MM.1S (cell line): ENCODE measurements at regions not wholly inside any gene's neighbourhood (a gene's known extent, or its start where the extent isn't known, plus 50 kb on each side); places are given as distances from the start of the nearest gene placed in this dataset.

Source experiments
- DNase-seq: peaks from one replicate; pipeline ENCODE4 v3.0.0-alpha.2; 2015
- H2AFZ ChIP-seq: fragments of 300-600 bp; sonication (generic); 2 replicates; pipeline ENCODE4 v1.6.0; 2016; ENCODE audit warnings: antibody characterized with exemption, low read length
- H3F3A ChIP-seq: fragments of 300-600 bp; sonication (generic); 2 replicates; pipeline ENCODE4 v1.6.1; 2016; ENCODE audit warnings: mild to moderate bottlenecking, antibody characterized with exemption, low read length, moderate library complexity, mixed read lengths; ENCODE audit not compliant: insufficient read depth
- H3K27ac ChIP-seq: fragments of 300-600 bp; sonication (generic); 2 replicates; pipeline ENCODE4 v1.5.1; 2016; ENCODE audit warnings: mild to moderate bottlenecking, low read length
- H3K27me3 ChIP-seq: fragments of 300-600 bp; sonication (generic); replicated peaks from 2 replicates; pipeline ENCODE4 v1.6.0; 2016; ENCODE audit warnings: low read length; ENCODE audit not compliant: insufficient read depth
- H3K36me3 ChIP-seq: fragments of 300-600 bp; sonication (generic); replicated peaks from 2 replicates; pipeline ENCODE4 v1.6.1; 2016; ENCODE audit warnings: mild to moderate bottlenecking, low read length, mixed read lengths; ENCODE audit not compliant: insufficient read depth
- H3K4me1 ChIP-seq: fragments of 300-600 bp; sonication (generic); 2 replicates; pipeline ENCODE4 v1.6.1; 2016; ENCODE audit warnings: low read length, mixed read lengths
- H3K4me2 ChIP-seq: fragments of 300-600 bp; sonication (generic); 2 replicates; pipeline ENCODE4 v1.6.0; 2016; ENCODE audit warnings: low read depth, low read length
- H3K4me3 ChIP-seq: fragments of 300-600 bp; sonication (generic); 2 replicates; pipeline ENCODE4 v1.5.1; 2016; ENCODE audit warnings: low read length, mixed read lengths
- H3K79me2 ChIP-seq: fragments of 300-600 bp; sonication (generic); 2 replicates; pipeline ENCODE4 v1.6.1; 2016; ENCODE audit warnings: mixed run types, low read length, mixed read lengths
- H3K9ac ChIP-seq: fragments of 300-600 bp; sonication (generic); 2 replicates; pipeline ENCODE4 v1.6.1; 2016; ENCODE audit warnings: low read length, mixed read lengths
- H3K9me2 ChIP-seq: fragments of 300-600 bp; sonication (generic); replicated peaks from 2 replicates; pipeline ENCODE4 v1.6.1; 2016; ENCODE audit warnings: mild to moderate bottlenecking, low read length, mixed read lengths; ENCODE audit not compliant: insufficient read depth
- H3K9me3 ChIP-seq: fragments of 300-600 bp; sonication (generic); replicated peaks from 2 replicates; pipeline ENCODE4 v1.6.1; 2016; ENCODE audit warnings: mild to moderate bottlenecking, low read length, mixed read lengths; ENCODE audit not compliant: insufficient read depth
- H4K20me1 ChIP-seq: fragments of 300-600 bp; sonication (generic); 2 replicates; pipeline ENCODE4 v1.6.1; 2016; ENCODE audit warnings: mild to moderate bottlenecking, low read length, moderate library complexity, mixed read lengths; ENCODE audit not compliant: insufficient read depth
- EZH2 ChIP-seq: fragments of 300-600 bp; sonication (generic); optimal IDR thresholded peaks from 2 replicates; pipeline ENCODE3; 2017; ENCODE audit warnings: low read depth, mild to moderate bottlenecking, antibody characterized with exemption, low read length, mixed read lengths
- EZH2phosphoT487 ChIP-seq: fragments of 300-600 bp; sonication (generic); IDR thresholded peaks from 2 replicates; pipeline ENCODE4 v1.6.1; 2018; ENCODE audit warnings: antibody characterized with exemption, low read length
- TF ChIP-seq, protein P1 (sequence below): fragments of 300-600 bp; sonication (generic); IDR thresholded peaks from 2 replicates; pipeline ENCODE4 v1.5.1; 2016; ENCODE audit warnings: antibody characterized with exemption, low read length, mixed read lengths

DNA sequence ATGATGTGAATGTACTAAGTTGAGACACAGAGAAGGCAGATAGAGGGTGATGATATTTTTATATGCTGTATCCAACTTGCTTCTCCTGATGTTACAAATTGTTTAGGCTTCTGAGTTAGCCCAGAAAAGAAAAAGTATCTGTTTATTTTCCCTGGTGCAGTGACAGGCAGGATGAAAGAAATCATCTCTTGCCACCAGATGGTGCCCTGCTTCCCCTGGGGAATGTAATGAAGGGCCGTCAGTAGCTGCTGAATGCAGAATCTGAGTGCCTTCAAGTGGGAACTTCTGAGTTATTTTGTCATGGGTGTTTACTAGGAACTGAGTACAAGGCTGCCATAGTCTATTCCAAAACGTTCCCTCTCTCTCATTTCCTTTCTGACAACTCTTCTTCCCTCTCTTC lies 525.6 kb downstream of the MBD2 start:
- no peaks in the 10 kb centered on the region for H4K20me1 ChIP-seq
- no peak overlapping the region for H3K4me2 ChIP-seq
- no peak overlapping the region for H2AFZ ChIP-seq
- H3K4me1 ChIP-seq, result peaks cover 13% of the 10 kb centered on the region
- H3K27me3 ChIP-seq, result no peaks in the 10 kb centered on the region
- no peaks in the 10 kb centered on the region for H3K79me2 ChIP-seq
- H3K27ac ChIP-seq, result no peak overlapping the region
- H3K9me2 ChIP-seq, result no peaks in the 10 kb centered on the region
- H3K9me3 ChIP-seq, result no peaks in the 10 kb centered on the region
- DNase-seq, result peak; percentile 29
- no peaks in the 10 kb centered on the region; the same call in 1 of the 2 replicates for H3F3A ChIP-seq
- no peak overlapping the region for H3K4me3 ChIP-seq
- no peak overlapping the region for H3K9ac ChIP-seq
- no peaks in the 10 kb centered on the region for H3K36me3 ChIP-seq
- TF ChIP-seq EZH2phosphoT487, result no peak
- TF ChIP-seq, protein P1, sequence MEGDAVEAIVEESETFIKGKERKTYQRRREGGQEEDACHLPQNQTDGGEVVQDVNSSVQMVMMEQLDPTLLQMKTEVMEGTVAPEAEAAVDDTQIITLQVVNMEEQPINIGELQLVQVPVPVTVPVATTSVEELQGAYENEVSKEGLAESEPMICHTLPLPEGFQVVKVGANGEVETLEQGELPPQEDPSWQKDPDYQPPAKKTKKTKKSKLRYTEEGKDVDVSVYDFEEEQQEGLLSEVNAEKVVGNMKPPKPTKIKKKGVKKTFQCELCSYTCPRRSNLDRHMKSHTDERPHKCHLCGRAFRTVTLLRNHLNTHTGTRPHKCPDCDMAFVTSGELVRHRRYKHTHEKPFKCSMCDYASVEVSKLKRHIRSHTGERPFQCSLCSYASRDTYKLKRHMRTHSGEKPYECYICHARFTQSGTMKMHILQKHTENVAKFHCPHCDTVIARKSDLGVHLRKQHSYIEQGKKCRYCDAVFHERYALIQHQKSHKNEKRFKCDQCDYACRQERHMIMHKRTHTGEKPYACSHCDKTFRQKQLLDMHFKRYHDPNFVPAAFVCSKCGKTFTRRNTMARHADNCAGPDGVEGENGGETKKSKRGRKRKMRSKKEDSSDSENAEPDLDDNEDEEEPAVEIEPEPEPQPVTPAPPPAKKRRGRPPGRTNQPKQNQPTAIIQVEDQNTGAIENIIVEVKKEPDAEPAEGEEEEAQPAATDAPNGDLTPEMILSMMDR, result peak; percentile 48

DNA sequence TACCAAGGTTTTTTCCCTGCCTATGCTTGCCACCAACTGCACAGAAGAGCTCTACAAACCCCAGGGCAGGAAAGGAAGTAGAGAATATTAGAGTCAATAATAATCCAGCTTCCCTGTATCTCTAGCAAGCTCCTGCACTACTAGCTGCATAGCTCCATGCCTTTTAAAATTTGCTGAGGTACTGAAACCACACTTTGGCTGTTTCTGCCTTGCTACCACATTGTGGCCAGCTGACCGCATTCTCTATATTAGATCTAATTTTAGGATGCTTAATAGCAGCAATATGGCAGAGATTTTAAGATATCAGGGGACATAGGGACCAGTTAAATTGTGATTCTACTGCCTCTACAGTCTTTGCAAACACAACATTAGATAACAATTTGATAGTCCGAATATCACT lies 534.6 kb downstream of the MBD2 start:
- peaks cover 17% of the 10 kb centered on the region for H3K4me1 ChIP-seq
- H3K79me2 ChIP-seq, result no peaks in the 10 kb centered on the region
- H3K27ac ChIP-seq, result no peak overlapping the region
- peaks cover 6% of the 10 kb centered on the region; the same call in 1 of the 2 replicates for H3K27me3 ChIP-seq
- no peaks in the 10 kb centered on the region for H3F3A ChIP-seq
- no peak overlapping the region for H3K4me3 ChIP-seq
- peak overlapping the region; percentile 9; the same call in 1 of the 2 replicates for H3K4me2 ChIP-seq
- H3K9me2 ChIP-seq, result no peaks in the 10 kb centered on the region
- H2AFZ ChIP-seq, result no peak overlapping the region
- H3K9me3 ChIP-seq, result no peaks in the 10 kb centered on the region
- peak; percentile 83 for DNase-seq
- H3K9ac ChIP-seq, result no peak overlapping the region
- H3K36me3 ChIP-seq, result no peaks in the 10 kb centered on the region
- TF ChIP-seq EZH2 (no peak), EZH2phosphoT487 (no peak)
- TF ChIP-seq, protein P1, result no peak
- H4K20me1 ChIP-seq, result no peaks in the 10 kb centered on the region

DNA sequence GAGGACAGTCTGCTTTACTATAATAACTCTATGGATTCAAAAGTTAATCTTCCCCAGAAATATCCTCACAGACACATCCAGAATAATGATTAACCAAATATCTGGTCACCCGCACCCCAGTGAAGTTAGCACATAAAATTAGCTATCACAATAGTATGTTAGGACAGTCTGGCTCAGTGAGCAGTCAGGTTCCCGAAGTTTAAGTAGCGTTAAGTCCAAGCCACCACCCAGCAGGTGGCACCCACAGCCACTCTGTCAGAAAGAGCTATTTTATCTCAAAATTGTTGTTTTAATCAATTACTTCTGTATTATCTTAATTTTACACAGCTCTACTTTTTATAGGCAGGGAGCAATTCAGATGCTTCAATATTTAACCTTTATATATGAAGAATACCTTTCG lies 537.5 kb downstream of the MBD2 start:
- Histone ChIP-seq H4K20me1 (no peaks in the 10 kb centered on the region), H3F3A (no peaks in the 10 kb centered on the region), H3K9me2 (no peaks in the 10 kb centered on the region), H3K9me3 (no peaks in the 10 kb centered on the region), H3K79me2 (no peaks in the 10 kb centered on the region), H3K4me3 (no peak overlapping the region), H3K27me3 (peaks cover 6% of the 10 kb centered on the region; the same call in 1 of the 2 replicates), H3K4me2 (no peak overlapping the region), H3K36me3 (no peaks in the 10 kb centered on the region), H3K27ac (no peak overlapping the region), H3K9ac (no peak overlapping the region), H3K4me1 (peaks cover 17% of the 10 kb centered on the region), H2AFZ (no peak overlapping the region)
- DNase-seq, result no peak
- no peak for TF ChIP-seq EZH2phosphoT487
- no peak for TF ChIP-seq EZH2
- TF ChIP-seq, protein P1, result no peak
